ENCODE measurements at regions not wholly inside any gene's neighbourhood (a gene's known extent, or its start where the extent isn't known, plus 50 kb on each side); places are given as distances from the start of the nearest gene placed in this dataset.

GRCh38 chr12:72888693-72889092, 616.5 kb downstream of the TRHDE start:
- no peaks in the 10 kb centered on the region for H4K20me1 ChIP-seq (ENCODE audit: insufficient read depth, low read length)
- H2AFZ ChIP-seq (ENCODE audit: low read length), result no peak overlapping the region
- H3K4me2 ChIP-seq (ENCODE audit: low read length), result no peak overlapping the region
- no peaks in the 10 kb centered on the region for H3K4me1 ChIP-seq (ENCODE audit: insufficient read depth, low read length, severe bottlenecking)
- H3K36me3 ChIP-seq (ENCODE audit: insufficient read depth, low read length), result no peaks in the 10 kb centered on the region
- no peaks in the 10 kb centered on the region for H3K9me3 ChIP-seq (ENCODE audit: low read length)
- no peaks in the 10 kb centered on the region for H3F3A ChIP-seq (ENCODE audit: insufficient read depth, low read length)
- H3K9ac ChIP-seq (ENCODE audit: low read length), result no peak overlapping the region
- no peaks in the 10 kb centered on the region for H3K27me3 ChIP-seq (ENCODE audit: insufficient read depth, low read length)
- H3K27ac ChIP-seq (ENCODE audit: low read depth, low read length, poor library complexity, severe bottlenecking), result no peak overlapping the region
- H3K9me2 ChIP-seq (ENCODE audit: low read depth, low read length), result no peaks in the 10 kb centered on the region
- no peak for TF ChIP-seq CTCF (IDR thresholded peaks at IDR 0.05; ENCODE audit: low read length)
- no peak for TF ChIP-seq EZH2 (IDR thresholded peaks at IDR 0.05; ENCODE audit: borderline replicate concordance, low read length)
- H3K79me2 ChIP-seq (ENCODE audit: insufficient read depth, low read length), result no peaks in the 10 kb centered on the region
- no peak overlapping the region for H3K4me3 ChIP-seq (ENCODE audit: low read depth, low read length, poor library complexity, severe bottlenecking)

DNA sequence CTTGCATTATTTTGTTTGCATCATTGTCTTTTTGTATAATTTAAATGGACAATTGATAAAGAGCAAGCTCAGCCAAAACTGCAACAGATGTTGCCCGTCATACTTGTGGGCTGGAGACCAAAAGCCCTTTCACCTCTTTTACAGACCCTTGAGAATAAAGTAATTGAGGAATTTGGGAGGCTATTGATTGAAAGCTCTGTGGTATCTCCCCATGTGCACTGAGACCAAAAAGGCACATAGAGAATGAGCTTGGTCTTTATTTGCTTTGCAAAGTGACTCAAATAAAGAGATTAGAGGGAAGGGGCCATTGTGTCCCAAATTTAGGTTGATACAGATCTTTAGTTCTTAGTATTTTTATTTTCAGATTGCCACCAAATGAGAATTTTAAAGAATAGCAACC, 617.6 kb downstream of the TRHDE start:
- Histone ChIP-seq H2AFZ (ENCODE audit: low read length) (no peak overlapping the region), H3K9me2 (ENCODE audit: low read depth, low read length) (no peaks in the 10 kb centered on the region), H3K4me2 (ENCODE audit: low read length) (no peak overlapping the region), H3K9me3 (ENCODE audit: low read length) (no peaks in the 10 kb centered on the region), H3K9ac (ENCODE audit: low read length) (no peak overlapping the region), H3K4me1 (ENCODE audit: insufficient read depth, low read length, severe bottlenecking) (no peaks in the 10 kb centered on the region), H3K4me3 (ENCODE audit: low read depth, low read length, poor library complexity, severe bottlenecking) (no peak overlapping the region), H4K20me1 (ENCODE audit: insufficient read depth, low read length) (no peaks in the 10 kb centered on the region), H3K27me3 (ENCODE audit: insufficient read depth, low read length) (no peaks in the 10 kb centered on the region), H3K79me2 (ENCODE audit: insufficient read depth, low read length) (no peaks in the 10 kb centered on the region), H3K36me3 (ENCODE audit: insufficient read depth, low read length) (no peaks in the 10 kb centered on the region), H3K27ac (ENCODE audit: low read depth, low read length, poor library complexity, severe bottlenecking) (no peak overlapping the region), H3F3A (ENCODE audit: insufficient read depth, low read length) (no peaks in the 10 kb centered on the region)
- TF ChIP-seq EZH2 (IDR thresholded peaks at IDR 0.05; ENCODE audit: borderline replicate concordance, low read length) (no peak), CTCF (IDR thresholded peaks at IDR 0.05; ENCODE audit: low read length) (no peak)

DNA sequence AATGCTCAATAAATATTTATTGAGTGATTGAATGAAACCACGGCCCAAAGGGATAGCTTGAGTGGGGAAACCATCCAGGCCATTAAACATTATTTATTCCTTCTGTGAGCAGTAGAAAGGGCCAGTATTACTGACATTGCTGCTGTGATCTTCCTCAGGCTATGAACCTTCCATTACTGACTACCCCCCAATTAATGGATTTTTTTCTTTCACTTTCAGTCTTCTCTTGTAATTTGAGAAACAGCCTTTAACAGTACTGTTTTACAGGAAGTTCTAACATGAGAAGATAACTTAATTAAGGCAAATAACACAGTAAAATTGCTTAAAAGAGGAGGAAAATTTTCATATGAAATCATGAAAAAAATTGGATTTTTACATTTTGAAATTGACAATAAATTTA, 629.5 kb downstream of the TRHDE start:
- H3K4me2 ChIP-seq (ENCODE audit: low read length), result no peak overlapping the region
- H3K27me3 ChIP-seq (ENCODE audit: insufficient read depth, low read length), result no peaks in the 10 kb centered on the region
- no peaks in the 10 kb centered on the region for H3K9me2 ChIP-seq (ENCODE audit: low read depth, low read length)
- no peaks in the 10 kb centered on the region for H3K9me3 ChIP-seq (ENCODE audit: low read length)
- no peaks in the 10 kb centered on the region for H3K36me3 ChIP-seq (ENCODE audit: insufficient read depth, low read length)
- H2AFZ ChIP-seq (ENCODE audit: low read length), result no peak overlapping the region
- H3K9ac ChIP-seq (ENCODE audit: low read length), result no peak overlapping the region
- no peaks in the 10 kb centered on the region for H4K20me1 ChIP-seq (ENCODE audit: insufficient read depth, low read length)
- H3K79me2 ChIP-seq (ENCODE audit: insufficient read depth, low read length), result no peaks in the 10 kb centered on the region
- no peak overlapping the region for H3K4me3 ChIP-seq (ENCODE audit: low read depth, low read length, poor library complexity, severe bottlenecking)
- H3K4me1 ChIP-seq (ENCODE audit: insufficient read depth, low read length, severe bottlenecking), result no peaks in the 10 kb centered on the region
- TF ChIP-seq CTCF (IDR thresholded peaks at IDR 0.05; ENCODE audit: low read length), result no peak
- TF ChIP-seq EZH2 (IDR thresholded peaks at IDR 0.05; ENCODE audit: borderline replicate concordance, low read length), result no peak
- H3F3A ChIP-seq (ENCODE audit: insufficient read depth, low read length), result no peaks in the 10 kb centered on the region
- no peak overlapping the region for H3K27ac ChIP-seq (ENCODE audit: low read depth, low read length, poor library complexity, severe bottlenecking)

Data from OCI-LY1 (cell line).